SK-N-SH (cell line): ENCODE measurements at regions not wholly inside any gene's neighbourhood (a gene's known extent, or its start where the extent isn't known, plus 50 kb on each side); places are given as distances from the start of the nearest gene placed in this dataset.

Experiments
- CTCF ChIA-PET: fragments of 300-600, 350-600 bp; formaldehyde crosslinking; extraction: SDS; loops from one replicate; lab custom pipeline; 2021; lab: Yijun Ruan, JAX
- POLR2A ChIA-PET: fragments of 350-600 bp; sonication (Branson Sonifier 250); formaldehyde crosslinking; extraction: SDS; loops from one replicate; lab custom pipeline; 2020; ENCODE audit warnings: antibody characterized with exemption, inconsistent platforms; lab: Yijun Ruan, JAX
- DNase-seq: peaks from one replicate; pipeline ENCODE4 v3.0.0; 2012
- H2AFZ ChIP-seq: fragments of 200-600 bp; sonication (generic); 2 replicates; pipeline ENCODE4 v1.8.1; 2016; ENCODE audit warnings: antibody characterized with exemption, mild to moderate bottlenecking, low read depth
- H3F3A ChIP-seq: fragments of 200-600 bp; sonication (generic); replicated peaks from 2 replicates; pipeline ENCODE3; 2016; ENCODE audit warnings: antibody characterized with exemption, mild to moderate bottlenecking; ENCODE audit not compliant: insufficient read depth
- H3K27ac ChIP-seq, 2 experiments: fragments of 200-500 bp in 1 of 2; fragments of 200-600 bp in 1 of 2; sonication (Bioruptor generic) in 1 of 2; sonication (generic), shearing (Covaris generic) in 1 of 2; 2 replicates each; pipeline versions ENCODE4 v1.5.1 to v1.6.1; 2014 to 2016; ENCODE audit warnings: low read depth in 2 of 2, inconsistent platforms in 1 of 2, low read length in 1 of 2, mild to moderate bottlenecking in 1 of 2, mixed read lengths in 1 of 2
- H3K27me3 ChIP-seq: fragments of 200-600 bp; sonication (generic), shearing (Covaris generic); 2 replicates; pipeline ENCODE4 v1.6.1; 2016; ENCODE audit warnings: mixed run types; ENCODE audit not compliant: insufficient read depth
- H3K36me3 ChIP-seq, 2 experiments: fragments of 200-500 bp in 1 of 2; fragments of 200-600 bp in 1 of 2; sonication (Bioruptor generic) in 1 of 2; sonication (generic) in 1 of 2; replicated peaks in 1 of 2; 2 replicates each; pipeline versions ENCODE3 to v1.5.1; 2014 to 2016; ENCODE audit warnings: low read length in 1 of 2, mild to moderate bottlenecking in 1 of 2; ENCODE audit not compliant: insufficient read depth in 2 of 2, control insufficient read depth in 1 of 2
- H3K4me1 ChIP-seq, 2 experiments: fragments of 200-500 bp in 1 of 2; fragments of 200-600 bp in 1 of 2; sonication (Bioruptor generic) in 1 of 2; sonication (generic), shearing (Covaris generic) in 1 of 2; 2 replicates each; pipeline versions ENCODE4 v1.5.1 to v1.6.1; 2014 to 2016; ENCODE audit warnings: low read depth in 1 of 2, low read length in 1 of 2, mixed run types in 1 of 2; ENCODE audit not compliant: insufficient read depth in 2 of 2, control insufficient read depth in 1 of 2
- H3K4me2 ChIP-seq: fragments of 200-600 bp; sonication (generic), shearing (Covaris generic); 2 replicates; pipeline ENCODE4 v1.6.1; 2017; ENCODE audit warnings: mixed run types
- H3K4me3 ChIP-seq, 2 experiments: fragments of 200-500 bp in 1 of 2; fragments of 200-600 bp in 1 of 2; sonication (Bioruptor generic) in 1 of 2; sonication (generic), shearing (Covaris generic) in 1 of 2; 2 replicates each; pipeline versions ENCODE4 v1.5.1 to v1.8.1; 2014 to 2016; ENCODE audit warnings: low read depth in 2 of 2, inconsistent platforms in 1 of 2, low read length in 1 of 2, mild to moderate bottlenecking in 1 of 2, mixed read lengths in 1 of 2, moderate library complexity in 1 of 2
- H3K79me2 ChIP-seq: fragments of 200-600 bp; sonication (generic); 2 replicates; pipeline ENCODE4 v1.8.1; 2017; ENCODE audit warnings: mild to moderate bottlenecking; ENCODE audit not compliant: insufficient read depth
- H3K9ac ChIP-seq: fragments of 200-600 bp; sonication (generic); 2 replicates; pipeline ENCODE4 v1.6.1; 2017; ENCODE audit warnings: mixed run types
- H3K9me2 ChIP-seq: fragments of 200-600 bp; sonication (generic); 2 replicates; pipeline ENCODE4 v1.6.1; 2017; ENCODE audit warnings: mixed run types
- H3K9me3 ChIP-seq: fragments of 200-600 bp; sonication (generic); 2 replicates; pipeline ENCODE4 v1.6.1; 2017; ENCODE audit warnings: mixed run types, mild to moderate bottlenecking, moderate library complexity
- H4K20me1 ChIP-seq: fragments of 200-600 bp; sonication (generic); 2 replicates; pipeline ENCODE4 v1.6.1; 2017; ENCODE audit warnings: mild to moderate bottlenecking, mixed run types; ENCODE audit not compliant: insufficient read depth
- CTCF ChIP-seq: fragments of 200-600 bp; sonication (generic); IDR thresholded peaks from 2 replicates; pipeline ENCODE4 v1.6.1; 2017; ENCODE audit warnings: antibody characterized with exemption, mild to moderate bottlenecking, moderate library complexity
- ELF1 ChIP-seq: IDR thresholded peaks from 2 replicates; pipeline ENCODE4 v1.4.0; 2012
- EP300 ChIP-seq, 2 experiments: IDR thresholded peaks; 2 replicates each; pipeline versions ENCODE4 v1.4.0 to v1.6.1; 2012; ENCODE audit warnings: borderline replicate concordance in 1 of 2, low read depth in 1 of 2, low read length in 1 of 2
- EZH2phosphoT487 ChIP-seq: fragments of 200-600 bp; sonication (generic); IDR thresholded peaks from 2 replicates; pipeline ENCODE4 v1.6.1; 2017; ENCODE audit warnings: low read depth, mixed run types, mild to moderate bottlenecking, antibody characterized with exemption, moderate library complexity, borderline replicate concordance
- FOXM1 ChIP-seq: IDR thresholded peaks from 2 replicates; pipeline ENCODE4 v1.4.0; 2012; ENCODE audit warnings: low read depth, mild to moderate bottlenecking
- GABPA ChIP-seq: IDR thresholded peaks from 2 replicates; pipeline ENCODE4 v1.4.0; 2012; ENCODE audit warnings: low read depth, mild to moderate bottlenecking
- JUND ChIP-seq: IDR thresholded peaks from 2 replicates; pipeline ENCODE4 v1.4.0; 2012
- MXI1 ChIP-seq: IDR thresholded peaks from 2 replicates; pipeline ENCODE4 v1.6.1; 2012; ENCODE audit warnings: mild to moderate bottlenecking, low read depth, low read length, improper control_type of control experiment
- POLR2AphosphoS5 ChIP-seq: IDR thresholded peaks from 2 replicates; pipeline ENCODE4 v1.6.1; 2012; ENCODE audit warnings: low read depth, low read length
- TCF12 ChIP-seq: IDR thresholded peaks from 2 replicates; pipeline ENCODE4 v1.4.0; 2012
- YY1 ChIP-seq: IDR thresholded peaks from 2 replicates; pipeline ENCODE4 v1.4.0; 2012; ENCODE audit warnings: low read depth, mild to moderate bottlenecking
- TF ChIP-seq, protein P1 (sequence below): IDR thresholded peaks from 2 replicates; pipeline ENCODE4 v1.4.0; 2012; ENCODE audit warnings: low read depth, borderline replicate concordance
- TF ChIP-seq, protein P2 (sequence below): fragments of 150-350 bp; IDR thresholded peaks from 2 replicates; pipeline ENCODE4 v1.6.1; 2016; ENCODE audit warnings: mild to moderate bottlenecking, low read depth, low read length

GRCh38 chr12:31855427-31855826 is 103.8 kb upstream of the RESF1 start (continued):
- TF ChIP-seq EP300 (IDR thresholded peaks at IDR 0.05; ENCODE audit: borderline replicate concordance in 1 of 2, low read depth in 1 of 2, low read length in 1 of 2) = no peak
- no peak for TF ChIP-seq FOXM1
- TF ChIP-seq EZH2phosphoT487 = no peak
- TF ChIP-seq YY1 = no peak

GRCh38 chr12:31853977-31854376 is 105.2 kb upstream of the RESF1 start:
- Histone ChIP-seq H3K27me3 (no peaks in the 10 kb centered on the region), H3K79me2 (no peaks in the 10 kb centered on the region), H3K36me3 (no peaks in the 10 kb centered on the region), H2AFZ (no peak overlapping the region), H3F3A (no peaks in the 10 kb centered on the region), H3K4me2 (no peak overlapping the region), H3K9me2 (no peaks in the 10 kb centered on the region), H3K4me1 (no peaks in the 10 kb centered on the region), H3K27ac (no peak overlapping the region), H3K4me3 (no peak overlapping the region), H3K9ac (no peak overlapping the region), H3K9me3 (peaks cover 21% of the 10 kb centered on the region), H4K20me1 (no peaks in the 10 kb centered on the region)
- no peak for DNase-seq
- CTCF ChIA-PET = no interaction called here
- TF ChIP-seq MXI1 = no peak
- no peak for TF ChIP-seq POLR2AphosphoS5
- no peak for TF ChIP-seq EZH2phosphoT487
- TF ChIP-seq TCF12 = no peak
- TF ChIP-seq, protein P1, sequence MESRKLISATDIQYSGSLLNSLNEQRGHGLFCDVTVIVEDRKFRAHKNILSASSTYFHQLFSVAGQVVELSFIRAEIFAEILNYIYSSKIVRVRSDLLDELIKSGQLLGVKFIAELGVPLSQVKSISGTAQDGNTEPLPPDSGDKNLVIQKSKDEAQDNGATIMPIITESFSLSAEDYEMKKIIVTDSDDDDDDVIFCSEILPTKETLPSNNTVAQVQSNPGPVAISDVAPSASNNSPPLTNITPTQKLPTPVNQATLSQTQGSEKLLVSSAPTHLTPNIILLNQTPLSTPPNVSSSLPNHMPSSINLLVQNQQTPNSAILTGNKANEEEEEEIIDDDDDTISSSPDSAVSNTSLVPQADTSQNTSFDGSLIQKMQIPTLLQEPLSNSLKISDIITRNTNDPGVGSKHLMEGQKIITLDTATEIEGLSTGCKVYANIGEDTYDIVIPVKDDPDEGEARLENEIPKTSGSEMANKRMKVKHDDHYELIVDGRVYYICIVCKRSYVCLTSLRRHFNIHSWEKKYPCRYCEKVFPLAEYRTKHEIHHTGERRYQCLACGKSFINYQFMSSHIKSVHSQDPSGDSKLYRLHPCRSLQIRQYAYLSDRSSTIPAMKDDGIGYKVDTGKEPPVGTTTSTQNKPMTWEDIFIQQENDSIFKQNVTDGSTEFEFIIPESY = no peak
- no peak for TF ChIP-seq YY1
- TF ChIP-seq, protein P2, sequence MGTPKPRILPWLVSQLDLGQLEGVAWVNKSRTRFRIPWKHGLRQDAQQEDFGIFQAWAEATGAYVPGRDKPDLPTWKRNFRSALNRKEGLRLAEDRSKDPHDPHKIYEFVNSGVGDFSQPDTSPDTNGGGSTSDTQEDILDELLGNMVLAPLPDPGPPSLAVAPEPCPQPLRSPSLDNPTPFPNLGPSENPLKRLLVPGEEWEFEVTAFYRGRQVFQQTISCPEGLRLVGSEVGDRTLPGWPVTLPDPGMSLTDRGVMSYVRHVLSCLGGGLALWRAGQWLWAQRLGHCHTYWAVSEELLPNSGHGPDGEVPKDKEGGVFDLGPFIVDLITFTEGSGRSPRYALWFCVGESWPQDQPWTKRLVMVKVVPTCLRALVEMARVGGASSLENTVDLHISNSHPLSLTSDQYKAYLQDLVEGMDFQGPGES = no peak
- TF ChIP-seq FOXM1 = no peak
- TF ChIP-seq ELF1 = no peak
- no peak for TF ChIP-seq JUND
- TF ChIP-seq CTCF = no peak
- TF ChIP-seq GABPA = no peak
- POLR2A ChIA-PET = no interaction called here
